H1 (cell line): ENCODE measurements at regions not wholly inside any gene's neighbourhood (a gene's known extent, or its start where the extent isn't known, plus 50 kb on each side); places are given as distances from the start of the nearest gene placed in this dataset.

Experiments
- CTCF ChIA-PET: fragments of 300-600 bp; sonication (Branson Sonifier 250); formaldehyde crosslinking; loops from one replicate; lab custom pipeline; 2021; ENCODE audit not compliant: partially characterized antibody; lab: Charles Lee
- POLR2A ChIA-PET: fragments of 300-600 bp; sonication (Branson Sonifier 250); formaldehyde crosslinking; loops from one replicate; lab custom pipeline; 2021; ENCODE audit warnings: inconsistent platforms; ENCODE audit not compliant: partially characterized antibody; lab: Charles Lee
- DNase-seq, 2 experiments: peaks; one replicate each; pipeline versions ENCODE4 v3.0.0 to v3.0.0-alpha.2; 2010 to 2022; ENCODE audit warnings: low spot score in 2 of 2, low read depth in 1 of 2, mixed read lengths in 1 of 2
- FAIRE-seq: peaks from 2 replicates; lab custom pipeline; 2011; peaks lifted over from hg19 to GRCh38; lab: Jason Lieb, UNC
- H2AFZ ChIP-seq: 2 replicates; pipeline ENCODE4 v1.8.1; 2012; ENCODE audit warnings: low read length, inconsistent platforms
- H2AK5ac ChIP-seq: 2 replicates; pipeline ENCODE4 v1.6.1; 2013; ENCODE audit warnings: low read depth, low read length
- H2BK120ac ChIP-seq: replicated peaks from 2 replicates; pipeline ENCODE3; 2013; ENCODE audit warnings: low read depth, low read length, inconsistent platforms
- H2BK12ac ChIP-seq: 2 replicates; pipeline ENCODE4 v1.6.1; 2013; ENCODE audit warnings: low read depth, low read length
- H2BK15ac ChIP-seq: 2 replicates; pipeline ENCODE4 v1.6.1; 2013; ENCODE audit warnings: low read length
- H2BK20ac ChIP-seq: 2 replicates; pipeline ENCODE4 v1.6.1; 2013; ENCODE audit warnings: low read length
- H2BK5ac ChIP-seq: 2 replicates; pipeline ENCODE4 v1.6.1; 2013; ENCODE audit warnings: low read depth, low read length
- H3K14ac ChIP-seq: 2 replicates; pipeline ENCODE4 v1.6.1; 2013; ENCODE audit warnings: inconsistent platforms; ENCODE audit not compliant: insufficient read length
- H3K18ac ChIP-seq: 2 replicates; pipeline ENCODE4 v1.6.1; 2013; ENCODE audit warnings: low read length; ENCODE audit errors: extremely low read depth
- H3K23ac ChIP-seq: 2 replicates; pipeline ENCODE4 v1.6.1; 2013; ENCODE audit warnings: inconsistent platforms; ENCODE audit not compliant: insufficient read length
- H3K23me2 ChIP-seq: 2 replicates; pipeline ENCODE4 v1.6.1; 2013; ENCODE audit warnings: low read depth, low read length
- H3K27ac ChIP-seq: 2 replicates; pipeline ENCODE4 v1.6.1; 2011; ENCODE audit warnings: low read depth, low read length, inconsistent platforms
- H3K27me3 ChIP-seq, 4 experiments: replicated peaks in 1 of 4; 1 replicate in 1 of 4; 2 replicates in 3 of 4; pipeline versions ENCODE4 v1.6.1 to v1.8.1; 2011 to 2013; ENCODE audit warnings: low read length in 3 of 4, mild to moderate bottlenecking in 3 of 4, inconsistent platforms in 2 of 4, mixed read lengths in 2 of 4, moderate library complexity in 1 of 4; ENCODE audit not compliant: control insufficient read depth in 3 of 4, insufficient read depth in 3 of 4; ENCODE audit errors: extremely low read depth in 1 of 4
- H3K36me3 ChIP-seq, 4 experiments: 2 replicates each; pipeline versions ENCODE4 v1.6.1 to v1.8.1; 2011 to 2013; ENCODE audit warnings: mild to moderate bottlenecking in 4 of 4, low read length in 3 of 4, moderate library complexity in 2 of 4, control low read depth in 1 of 4, inconsistent platforms in 1 of 4; ENCODE audit not compliant: insufficient read depth in 4 of 4, control insufficient read depth in 2 of 4
- H3K4ac ChIP-seq: replicated peaks from 2 replicates; pipeline ENCODE3; 2013; ENCODE audit warnings: low read length, low read depth, mixed read lengths, inconsistent platforms; ENCODE audit not compliant: insufficient read length
- H3K4me1 ChIP-seq, 4 experiments: replicated peaks in 1 of 4; 1 replicate in 1 of 4; 2 replicates in 3 of 4; pipeline versions ENCODE4 v1.6.1 to v1.8.1; 2011 to 2013; ENCODE audit warnings: low read length in 3 of 4, inconsistent platforms in 2 of 4, mixed read lengths in 1 of 4; ENCODE audit not compliant: insufficient read depth in 4 of 4, control insufficient read depth in 3 of 4
- H3K4me2 ChIP-seq, 2 experiments: 2 replicates each; pipeline versions ENCODE4 v1.6.1 to v1.8.1; 2011 to 2013; ENCODE audit warnings: low read depth in 2 of 2, low read length in 2 of 2, control low read depth in 1 of 2, inconsistent platforms in 1 of 2, mild to moderate bottlenecking in 1 of 2; ENCODE audit not compliant: insufficient read depth in 1 of 2
- H3K4me3 ChIP-seq, 4 experiments: fragments of 200-600, 300-600 bp in 1 of 4; sonication (generic), shearing (Covaris generic), sonication (Bioruptor Twin) in 1 of 4; 2 replicates each; pipeline versions ENCODE4 v1.5.1 to v1.8.1; 2011 to 2016; ENCODE audit warnings: low read length in 4 of 4, low read depth in 3 of 4, control low read depth in 2 of 4, inconsistent platforms in 2 of 4, mild to moderate bottlenecking in 2 of 4, mixed read lengths in 1 of 4, moderate library complexity in 1 of 4; ENCODE audit not compliant: insufficient read depth in 2 of 4; ENCODE audit errors: extremely low read depth in 1 of 4
- H3K56ac ChIP-seq: replicated peaks from 2 replicates; pipeline ENCODE3; 2013; ENCODE audit warnings: low read depth, mild to moderate bottlenecking, mixed read lengths, low read length, inconsistent platforms; ENCODE audit not compliant: insufficient read length
- H3K79me1 ChIP-seq: 2 replicates; pipeline ENCODE4 v1.6.1; 2013; ENCODE audit warnings: low read depth, low read length, control low read depth
- H3K79me2 ChIP-seq, 2 experiments: 2 replicates each; pipeline versions ENCODE4 v1.6.1 to v1.8.1; 2012 to 2013; ENCODE audit warnings: low read length in 2 of 2, mild to moderate bottlenecking in 2 of 2, inconsistent platforms in 1 of 2; ENCODE audit not compliant: insufficient read depth in 2 of 2, control insufficient read depth in 1 of 2
- H3K9ac ChIP-seq, 4 experiments: replicated peaks in 1 of 4; 1 replicate in 1 of 4; 2 replicates in 3 of 4; pipeline versions ENCODE4 v1.6.1 to v1.8.1; 2011 to 2013; ENCODE audit warnings: low read depth in 3 of 4, low read length in 3 of 4, control low read depth in 2 of 4, mild to moderate bottlenecking in 2 of 4, moderate library complexity in 2 of 4, inconsistent platforms in 1 of 4; ENCODE audit errors: extremely low read depth in 1 of 4
- H3K9me3 ChIP-seq, 2 experiments: 2 replicates each; pipeline versions ENCODE4 v1.6.1 to v1.8.1; 2012 to 2013; ENCODE audit warnings: mild to moderate bottlenecking in 2 of 2, moderate library complexity in 2 of 2, control low read depth in 1 of 2, inconsistent platforms in 1 of 2, low read depth in 1 of 2, low read length in 1 of 2, mixed read lengths in 1 of 2; ENCODE audit not compliant: insufficient read depth in 2 of 2
- H4K20me1 ChIP-seq, 2 experiments: replicated peaks in 1 of 2; 2 replicates each; pipeline versions ENCODE3 to v1.8.1; 2011 to 2013; ENCODE audit warnings: inconsistent platforms in 2 of 2, low read length in 2 of 2, mild to moderate bottlenecking in 1 of 2; ENCODE audit not compliant: insufficient read depth in 2 of 2, control insufficient read depth in 1 of 2
- H4K5ac ChIP-seq: 2 replicates; pipeline ENCODE4 v1.6.1; 2013; ENCODE audit warnings: low read length, low read depth, mixed read lengths, inconsistent platforms; ENCODE audit not compliant: insufficient read length
- H4K8ac ChIP-seq: 2 replicates; pipeline ENCODE4 v1.8.0; 2013; ENCODE audit warnings: mild to moderate bottlenecking, moderate library complexity, low read length, inconsistent platforms; ENCODE audit not compliant: insufficient read depth; ENCODE audit errors: extremely low read depth
- H4K91ac ChIP-seq: replicated peaks from 2 replicates; pipeline ENCODE3; 2013; ENCODE audit warnings: low read length, mixed read lengths, inconsistent platforms; ENCODE audit not compliant: insufficient read length
- CBX5 ChIP-seq: fragments of 300-800, 300-1000 bp; sonication (generic); IDR thresholded peaks from 2 replicates; pipeline ENCODE4 v1.7.1; 2016; ENCODE audit warnings: antibody characterized with exemption, low read length, low read depth
- GTF2F1 ChIP-seq: IDR thresholded peaks from 2 replicates; pipeline ENCODE4 v1.6.1; 2012; ENCODE audit warnings: low read depth, low read length, improper control_type of control experiment, borderline replicate concordance
- SP1 ChIP-seq: IDR thresholded peaks from 2 replicates; pipeline ENCODE4 v1.6.1; 2011; ENCODE audit warnings: low read depth, low read length
- SRF ChIP-seq: IDR thresholded peaks from 2 replicates; pipeline ENCODE4 v1.6.1; 2011; ENCODE audit warnings: mild to moderate bottlenecking, low read depth, low read length, moderate library complexity
- TAF1 ChIP-seq: IDR thresholded peaks from 2 replicates; pipeline ENCODE4 v1.6.1; 2011; ENCODE audit warnings: mild to moderate bottlenecking, low read depth, low read length
- ZNF274 ChIP-seq: IDR thresholded peaks from 2 replicates; pipeline ENCODE4 v1.7.0; 2012; ENCODE audit warnings: low read length, borderline replicate concordance; ENCODE audit errors: extremely low read depth
- WGBS, 2 experiments: shearing (Covaris generic) in 1 of 2; methylation state at CpG; one replicate each; pipeline versions ENCODE4 v1.1.6 to v1.1.7; 2013 to 2015; ENCODE audit warnings: low lambda C conversion rate in 2 of 2, mixed read lengths in 2 of 2, inconsistent platforms in 1 of 2, low coverage in 1 of 2, missing lambda C conversion rate in 1 of 2; ENCODE audit not compliant: insufficient replicate concordance in 2 of 2, insufficient coverage in 1 of 2, insufficient read length in 1 of 2; ENCODE audit errors: extremely low coverage in 1 of 2, missing lambda C conversion rate in 1 of 2; 5-methylcytosine and 5-hydroxymethylcytosine counted together

DNA sequence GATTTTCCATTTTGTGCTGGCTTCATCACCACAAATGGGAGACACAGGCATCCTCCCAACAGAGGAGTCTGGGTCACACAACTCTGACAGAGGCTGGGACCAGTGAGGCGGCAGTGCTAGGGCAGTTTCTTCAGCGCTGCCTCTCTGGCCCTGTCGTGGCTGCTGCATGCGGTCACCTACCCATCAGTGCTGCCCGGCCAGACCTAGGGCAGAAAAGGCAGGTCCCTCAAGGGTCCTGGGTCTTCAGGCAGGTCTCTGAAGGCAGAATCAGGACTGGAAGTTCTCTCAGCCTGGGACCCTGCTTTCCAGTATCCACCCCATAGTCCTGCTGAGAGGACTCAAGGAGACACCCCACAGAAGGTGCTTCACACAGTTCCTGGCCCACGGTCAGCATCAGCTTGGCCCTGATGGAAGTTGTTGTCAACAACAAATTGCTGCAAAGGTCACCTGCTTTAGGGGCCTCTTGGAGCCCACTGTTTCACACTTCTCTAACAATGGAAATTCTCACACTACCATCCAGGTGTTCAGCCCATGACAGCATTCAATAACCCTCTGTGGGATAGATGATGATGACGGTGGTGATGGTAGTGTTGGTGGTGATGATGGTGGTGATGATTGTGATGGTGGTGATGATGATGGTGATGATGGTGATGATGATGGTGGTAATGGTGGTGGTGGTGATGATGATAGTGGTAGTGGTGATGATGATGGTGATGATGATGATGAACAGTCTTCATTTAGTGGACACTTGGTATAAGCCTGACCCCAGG, 146.4 kb upstream of the PPP1R26 start:
- no peak for FAIRE-seq
- H3K14ac ChIP-seq: no peak overlapping the region
- no peak overlapping the region for H2BK15ac ChIP-seq
- no peak for TF ChIP-seq CBX5
- TF ChIP-seq GTF2F1: no peak
- TF ChIP-seq SRF: no peak
- TF ChIP-seq SP1: no peak
- TF ChIP-seq ZNF274: no peak
- no peak for TF ChIP-seq TAF1
- TF ChIP-seq, all 59 proteins: peak for 0
- Histone ChIP-seq H4K5ac (no peak overlapping the region), H3K4me2 (no peak overlapping the region), H2BK12ac (no peak overlapping the region; the same call in 1 of the 2 replicates), H2AFZ (no peak overlapping the region), H3K23ac (no peak overlapping the region), H3K79me2 (no peaks in the 10 kb centered on the region), H3K36me3 (no peaks in the 10 kb centered on the region), H2AK5ac (no peak overlapping the region), H2BK120ac (no peak overlapping the region), H3K9me3 (peaks cover 0 to 6% of the 10 kb centered on the region in 2 experiments; a peak in 1 of 4 replicates), H3K9ac (no peak overlapping the region), H4K8ac (no peak overlapping the region), H4K20me1 (peaks cover 0 to 8% of the 10 kb centered on the region in 2 experiments), H2BK20ac (no peak overlapping the region), H3K18ac (no peak overlapping the region), H3K27ac (no peak overlapping the region), H2BK5ac (no peak overlapping the region), H3K56ac (peak overlapping the region; percentile 93), H3K23me2 (peaks cover 10% of the 10 kb centered on the region; the same call in 1 of the 2 replicates), H3K4ac (no peak overlapping the region), H3K27me3 (peaks cover 0 to 3% (median 0%) of the 10 kb centered on the region in 4 experiments; a peak in 1 of 7 replicates), H3K4me3 (no peak overlapping the region), H4K91ac (no peak overlapping the region), H3K79me1 (peaks cover 3% of the 10 kb centered on the region; the same call in 1 of the 2 replicates), H3K4me1 (peaks cover 0 to 5% (median 0%) of the 10 kb centered on the region in 4 experiments; a peak in 1 of 7 replicates)
- 95% methylated on average over 7 of the region's 7 CpGs; no CpG with 5 or more reads in 1 of the 2 experiments for WGBS, 2 experiments
- DNase-seq: no peak
- ChIA-PET CTCF (interaction anchor here (1.4 to 1.5 kb wide), 3 partner anchors 9 to 12 kb away, joined by 3 to 4 read pairs (median 3); no protein-coding TSS in a partner anchor), POLR2A (no interaction called here)
